ENCODE measurements at regions not wholly inside any gene's neighbourhood (a gene's known extent, or its start where the extent isn't known, plus 50 kb on each side); places are given as distances from the start of the nearest gene placed in this dataset.
A peak's percentile ranks its signal among the peaks of the same experiment; 100 is the strongest.

DNA sequence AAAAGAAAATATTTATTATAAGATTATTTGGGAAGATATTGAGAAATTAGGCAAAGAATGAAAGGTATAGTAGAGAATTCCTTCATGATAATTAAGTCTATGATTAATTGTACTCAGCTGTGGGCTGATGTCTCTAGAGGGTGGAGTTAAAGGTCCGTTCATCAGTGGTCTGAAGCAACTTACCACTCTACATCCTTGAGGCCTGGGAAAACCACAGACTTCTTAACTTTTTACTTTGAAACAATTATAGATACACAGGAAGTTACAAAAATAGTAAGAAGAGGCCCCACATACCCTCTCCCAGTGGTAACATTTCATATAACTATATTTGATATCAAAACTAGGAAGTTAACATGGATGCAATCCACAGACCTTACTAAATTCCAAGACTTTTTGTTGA lies 167.0 kb upstream of the NECTIN1 start:
- Mint-ChIP-seq H3K4me3 (peak overlapping the region; percentile 33), H3K27ac (peak overlapping the region; percentile 14 to 64), H3K9me3 (no peaks in the 10 kb centered on the region), H3K27me3 (ENCODE audit: low read depth in 2 of 2) (peaks cover 15% of the 10 kb centered on the region in 2 donors), H3K36me3 (no peaks in the 10 kb centered on the region), H3K4me1 (peaks cover 14 to 23% of the 10 kb centered on the region in 2 donors)
- intact Hi-C loops (cut with micrococcal nuclease), result no loop called here
- TF ChIP-seq CTCF (IDR thresholded peaks at IDR 0.05), result no peak
- Histone ChIP-seq H3K4me3 (ENCODE audit: low read length) (no peak overlapping the region), H3K27ac (ENCODE audit: low read length) (no peak overlapping the region), H3K36me3 (ENCODE audit: control insufficient read depth, insufficient read depth, low read length) (no peaks in the 10 kb centered on the region), H3K9me3 (ENCODE audit: control insufficient read depth, insufficient read depth, low read length) (no peaks in the 10 kb centered on the region), H3K4me1 (ENCODE audit: control insufficient read depth, insufficient read depth, low read length) (peaks cover 23% of the 10 kb centered on the region), H3K27me3 (ENCODE audit: control insufficient read depth, insufficient read depth, low read length) (no peaks in the 10 kb centered on the region)
- ATAC-seq (peak in 2 of 3 donors; percentile 29 to 76), DNase-seq (no peak)
- WGBS (ENCODE audit: insufficient coverage), result no CpG with 5 or more reads among the region's 1 CpG

DNA sequence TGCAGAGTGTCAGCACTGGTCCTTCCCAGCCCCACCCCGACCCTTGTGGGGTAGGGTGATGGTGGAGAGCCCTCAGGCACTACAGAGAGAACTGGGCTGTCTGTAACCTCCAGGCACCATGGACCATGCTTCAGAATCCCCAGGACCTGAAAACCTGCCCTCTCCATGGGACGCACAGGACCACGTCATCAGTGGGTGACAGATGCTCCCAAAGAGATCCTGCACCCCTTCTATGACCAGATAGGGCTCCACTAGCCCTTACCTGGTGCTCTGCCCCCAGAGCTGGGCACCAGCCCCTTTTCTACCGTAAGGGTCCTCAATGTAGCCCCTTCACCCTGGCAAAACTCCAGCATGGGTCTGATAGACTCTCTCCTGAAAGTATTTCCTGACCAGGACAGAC lies 165.9 kb upstream of the NECTIN1 start:
- no peaks in the 10 kb centered on the region for H3K36me3 ChIP-seq (ENCODE audit: control insufficient read depth, insufficient read depth, low read length)
- H3K4me3 ChIP-seq (ENCODE audit: low read length), result no peak overlapping the region
- H3K36me3 Mint-ChIP-seq, result no peaks in the 10 kb centered on the region
- no peaks in the 10 kb centered on the region for H3K9me3 Mint-ChIP-seq
- H3K27ac ChIP-seq (ENCODE audit: low read length), result no peak overlapping the region
- peaks cover 14 to 23% of the 10 kb centered on the region in 2 donors for H3K4me1 Mint-ChIP-seq
- no peak for DNase-seq
- peaks cover 12 to 18% of the 10 kb centered on the region in 2 donors for H3K27me3 Mint-ChIP-seq (ENCODE audit: low read depth in 2 of 2)
- no peaks in the 10 kb centered on the region for H3K27me3 ChIP-seq (ENCODE audit: control insufficient read depth, insufficient read depth, low read length)
- H3K4me1 ChIP-seq (ENCODE audit: control insufficient read depth, insufficient read depth, low read length), result peaks cover 23% of the 10 kb centered on the region
- H3K4me3 Mint-ChIP-seq, result no peak overlapping the region
- H3K27ac Mint-ChIP-seq, result no peak overlapping the region
- no peak for ATAC-seq
- TF ChIP-seq CTCF (IDR thresholded peaks at IDR 0.05), result no peak
- H3K9me3 ChIP-seq (ENCODE audit: control insufficient read depth, insufficient read depth, low read length), result no peaks in the 10 kb centered on the region
- intact Hi-C loops (cut with micrococcal nuclease), result no loop called here
- 93% methylated on average over 4 of the region's 4 CpGs for WGBS (ENCODE audit: insufficient coverage)

DNA sequence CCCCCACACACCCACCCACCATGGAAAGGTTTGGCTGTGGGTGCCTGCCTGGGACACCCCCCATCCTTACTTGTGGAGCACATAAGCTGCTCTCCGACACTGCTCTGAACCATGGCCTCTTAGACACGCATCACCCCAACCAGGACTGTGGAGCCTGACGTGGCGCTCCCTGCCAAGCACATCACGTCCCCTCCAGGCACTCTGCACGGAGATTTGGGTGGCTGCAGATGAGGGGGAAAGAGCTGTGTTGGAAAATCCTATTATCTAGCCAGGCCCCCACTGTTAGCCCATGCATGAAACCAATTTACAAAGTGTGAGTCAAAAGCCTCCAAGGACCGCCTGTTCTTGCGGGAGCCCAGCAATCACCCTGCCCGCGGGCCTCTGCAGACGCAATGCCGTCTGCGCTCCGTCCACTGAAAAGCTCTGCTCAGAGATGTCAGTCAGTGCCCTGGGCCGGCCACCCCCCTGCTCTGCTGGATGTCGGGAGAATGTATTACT lies 163.4 kb upstream of the NECTIN1 start:
- no peaks in the 10 kb centered on the region for H3K36me3 Mint-ChIP-seq
- Histone ChIP-seq H3K36me3 (ENCODE audit: control insufficient read depth, insufficient read depth, low read length) (no peaks in the 10 kb centered on the region), H3K4me3 (ENCODE audit: low read length) (no peak overlapping the region), H3K4me1 (ENCODE audit: control insufficient read depth, insufficient read depth, low read length) (peaks cover 18% of the 10 kb centered on the region), H3K27ac (ENCODE audit: low read length) (no peak overlapping the region), H3K27me3 (ENCODE audit: control insufficient read depth, insufficient read depth, low read length) (no peaks in the 10 kb centered on the region), H3K9me3 (ENCODE audit: control insufficient read depth, insufficient read depth, low read length) (no peaks in the 10 kb centered on the region)
- no peak for TF ChIP-seq CTCF (IDR thresholded peaks at IDR 0.05)
- peaks cover 14 to 23% of the 10 kb centered on the region in 2 donors for H3K4me1 Mint-ChIP-seq
- intact Hi-C loops (cut with micrococcal nuclease), result no loop called here
- H3K27me3 Mint-ChIP-seq (ENCODE audit: low read depth in 2 of 2), result peaks cover 14 to 26% of the 10 kb centered on the region in 2 donors
- DNase-seq (no peak), ATAC-seq (no peak)
- WGBS (ENCODE audit: insufficient coverage), result 89% methylated on average over 16 of the region's 16 CpGs
- no peak overlapping the region for H3K27ac Mint-ChIP-seq
- H3K4me3 Mint-ChIP-seq, result no peak overlapping the region
- no peaks in the 10 kb centered on the region for H3K9me3 Mint-ChIP-seq

- WGBS (ENCODE audit: insufficient coverage), result 57% methylated on average over 16 of the region's 16 CpGs
- no peaks in the 10 kb centered on the region for H3K36me3 ChIP-seq (ENCODE audit: control insufficient read depth, insufficient read depth, low read length)
- ATAC-seq, result no peak
- intact Hi-C loops (cut with micrococcal nuclease), result no loop called here
- Mint-ChIP-seq H3K4me1 (peaks cover 3 to 11% of the 10 kb centered on the region in 2 donors), H3K9me3 (no peaks in the 10 kb centered on the region), H3K4me3 (no peak overlapping the region), H3K27ac (no peak overlapping the region), H3K36me3 (no peaks in the 10 kb centered on the region), H3K27me3 (ENCODE audit: low read depth in 2 of 2) (peaks cover 15 to 35% of the 10 kb centered on the region in 2 donors)
- H3K27ac ChIP-seq (ENCODE audit: low read length), result no peak overlapping the region
- H3K9me3 ChIP-seq (ENCODE audit: control insufficient read depth, insufficient read depth, low read length), result no peaks in the 10 kb centered on the region
- H3K4me1 ChIP-seq (ENCODE audit: control insufficient read depth, insufficient read depth, low read length), result peaks cover 12% of the 10 kb centered on the region
- no peak for DNase-seq
- H3K27me3 ChIP-seq (ENCODE audit: control insufficient read depth, insufficient read depth, low read length), result peaks cover 2% of the 10 kb centered on the region
- TF ChIP-seq CTCF (IDR thresholded peaks at IDR 0.05), result no peak
- no peak overlapping the region for H3K4me3 ChIP-seq (ENCODE audit: low read length)
These were observed 162.2 kb upstream of the NECTIN1 start for GRCh38 chr11:119891055-119891768.
